B cell (primary cell): ENCODE measurements at regions not wholly inside any gene's neighbourhood (a gene's known extent, or its start where the extent isn't known, plus 50 kb on each side); places are given as distances from the start of the nearest gene placed in this dataset.

Source experiments
- ATAC-seq: fragments of 200-7000 bp; cut with Tn5 transposase; one replicate; pipeline ENCODE4 v1.10.0; 2021; ENCODE audit warnings: low read depth, mild to moderate bottlenecking, moderate number of reproducible peaks, moderate library complexity
- CTCF ChIA-PET: fragments of 350-600 bp; sonication (Branson Sonifier 250); formaldehyde crosslinking; loops from one replicate; lab custom pipeline; 2021; ENCODE audit warnings: antibody characterized with exemption, inconsistent platforms; lab: Charles Lee
- POLR2A ChIA-PET: fragments of 350-600 bp; sonication (Branson Sonifier 250); formaldehyde crosslinking; loops from one replicate; lab custom pipeline; 2021; ENCODE audit warnings: antibody characterized with exemption; lab: Charles Lee
- DNase-seq: peaks from one replicate; pipeline ENCODE4 v3.0.0; 2013
- H2AFZ ChIP-seq: 2 replicates; pipeline ENCODE4 v1.6.1; 2012; ENCODE audit warnings: mild to moderate bottlenecking, low read depth, low read length; ENCODE audit not compliant: insufficient read depth, poor library complexity, severe bottlenecking
- H3K27ac ChIP-seq, 2 donors: 1 replicate in 1 of 2; 2 replicates in 1 of 2; pipeline ENCODE4 v1.5.1; 2012 to 2013; ENCODE audit warnings: low read length in 2 of 2, mild to moderate bottlenecking in 2 of 2, moderate library complexity in 1 of 2
- H3K27me3 ChIP-seq, 4 experiments: fragments of 200-600 bp in 1 of 4; sonication (generic) in 1 of 4; replicated peaks in 1 of 4; 1 replicate in 2 of 4; 2 replicates in 2 of 4; pipeline versions ENCODE4 v1.6.1 to v1.7.0; 2013 to 2016; ENCODE audit warnings: low read length in 3 of 4, mild to moderate bottlenecking in 2 of 4, mixed read lengths in 1 of 4, moderate library complexity in 1 of 4; ENCODE audit not compliant: insufficient read depth in 4 of 4, control insufficient read depth in 3 of 4; ENCODE audit errors: control extremely low read depth in 1 of 4
- H3K36me3 ChIP-seq, 2 experiments: replicated peaks in 1 of 2; 1 replicate in 1 of 2; 2 replicates in 1 of 2; pipeline versions ENCODE4 v1.6.1 to v1.7.1; 2013; ENCODE audit warnings: low read length in 1 of 2; ENCODE audit not compliant: insufficient read depth in 2 of 2, control insufficient read depth in 1 of 2; ENCODE audit errors: control extremely low read depth in 1 of 2, extremely low read depth in 1 of 2
- H3K4me1 ChIP-seq, 2 donors: fragments of 200-600 bp in 1 of 2; sonication (generic) in 1 of 2; 1 replicate in 1 of 2; 2 replicates in 1 of 2; pipeline versions ENCODE4 v1.5.1 to v1.6.1; 2013 to 2017; ENCODE audit warnings: low read length in 2 of 2; ENCODE audit not compliant: control insufficient read depth in 2 of 2, insufficient read depth in 2 of 2
- H3K4me2 ChIP-seq: replicated peaks from 2 replicates; pipeline ENCODE3; 2012; ENCODE audit warnings: mild to moderate bottlenecking, low read depth, low read length; ENCODE audit not compliant: poor library complexity, severe bottlenecking
- H3K4me3 ChIP-seq, 5 experiments: fragments of 200-600 bp in 1 of 5; sonication (generic) in 1 of 5; 1 replicate in 3 of 5; 2 replicates in 2 of 5; pipeline versions ENCODE4 v1.5.1 to v1.7.0; 2011 to 2016; ENCODE audit warnings: low read length in 4 of 5, mild to moderate bottlenecking in 4 of 5, low read depth in 2 of 5, control low read depth in 1 of 5, moderate library complexity in 1 of 5; ENCODE audit not compliant: insufficient read depth in 1 of 5; ENCODE audit errors: control extremely low read depth in 1 of 5, extremely low read depth in 1 of 5
- H3K79me2 ChIP-seq: fragments of 200-600 bp; sonication (generic); one replicate; pipeline ENCODE4 v1.6.0; 2016; ENCODE audit warnings: low read length; ENCODE audit not compliant: control insufficient read depth, insufficient read depth
- H3K9ac ChIP-seq: fragments of 200-600 bp; sonication (generic); 2 replicates; pipeline ENCODE4 v1.6.1; 2017; ENCODE audit warnings: mild to moderate bottlenecking, low read length, moderate library complexity
- H3K9me3 ChIP-seq, 3 donors: one replicate each; pipeline versions ENCODE4 v1.6.1 to v1.7.1; 2013; ENCODE audit warnings: low read length in 2 of 3; ENCODE audit not compliant: control insufficient read depth in 2 of 3, insufficient read depth in 1 of 3; ENCODE audit errors: control extremely low read depth in 1 of 3
- H4K20me1 ChIP-seq: 2 replicates; pipeline ENCODE4 v1.6.0; 2012; ENCODE audit warnings: mild to moderate bottlenecking, low read length; ENCODE audit not compliant: insufficient read depth, control insufficient read depth, poor library complexity, severe bottlenecking
- H3K27ac Mint-ChIP-seq: one replicate; pipeline ENCODE4 v1.8.0; 2021; ENCODE audit warnings: mixed read lengths
- H3K27me3 Mint-ChIP-seq: one replicate; pipeline ENCODE4 v1.8.0; 2021; ENCODE audit warnings: mixed read lengths
- H3K4me1 Mint-ChIP-seq: one replicate; pipeline ENCODE4 v1.8.0; 2021; ENCODE audit warnings: mixed read lengths
- H3K4me3 Mint-ChIP-seq: one replicate; pipeline ENCODE4 v1.8.0; 2021; ENCODE audit warnings: mixed read lengths
- H3K9me3 Mint-ChIP-seq: one replicate; pipeline ENCODE4 v1.8.0; 2022; ENCODE audit warnings: mixed read lengths; ENCODE audit not compliant: insufficient read depth
- CTCF ChIP-seq: fragments of 200-600 bp; IDR thresholded peaks from one replicate; pipeline ENCODE4 v1.8.0; 2022; ENCODE audit warnings: antibody characterized with exemption, mild to moderate bottlenecking
- EZH2 ChIP-seq: IDR thresholded peaks from 2 replicates; pipeline ENCODE4 v1.6.1; 2012; ENCODE audit warnings: borderline replicate concordance, low read depth, mild to moderate bottlenecking, moderate library complexity, low read length; ENCODE audit not compliant: insufficient read depth, poor library complexity, severe bottlenecking
- WGBS: methylation state at CpG from one replicate; pipeline ENCODE4 v1.1.5; 2013; ENCODE audit warnings: missing lambda C conversion rate; ENCODE audit not compliant: insufficient coverage; 5-methylcytosine and 5-hydroxymethylcytosine counted together
- intact Hi-C: fragments of 100-400 bp; cut with micrococcal nuclease; formaldehyde crosslinking; loops from one replicate; pipeline ENCODE4 v1.10.0; 2022

GRCh38 chr3:118057086-118057485, 977.6 kb downstream of the IGSF11 start:
- Histone ChIP-seq H3K36me3 (no peaks in the 10 kb centered on the region), H3K4me1 (no peaks in the 10 kb centered on the region), H3K9me3 (no peaks in the 10 kb centered on the region), H2AFZ (no peak overlapping the region), H3K4me2 (no peak overlapping the region), H4K20me1 (no peaks in the 10 kb centered on the region), H3K4me3 (no peak overlapping the region), H3K9ac (no peak overlapping the region), H3K79me2 (no peaks in the 10 kb centered on the region), H3K27me3 (no peaks in the 10 kb centered on the region), H3K27ac (no peak overlapping the region)
- H3K4me1 Mint-ChIP-seq, result no peaks in the 10 kb centered on the region
- intact Hi-C loops, result no loop called here
- ChIA-PET POLR2A (no interaction called here), CTCF (no interaction called here)
- H3K9me3 Mint-ChIP-seq, result peaks cover 3% of the 10 kb centered on the region
- no peak for DNase-seq
- WGBS, result 80% methylated on average over 1 of the region's 1 CpG
- no peak overlapping the region for H3K4me3 Mint-ChIP-seq
- no peak for ATAC-seq
- H3K27ac Mint-ChIP-seq, result no peak overlapping the region
- no peaks in the 10 kb centered on the region for H3K27me3 Mint-ChIP-seq
- TF ChIP-seq EZH2 (no peak), CTCF (no peak)

- Histone ChIP-seq H3K9ac (no peak overlapping the region), H3K4me1 (no peaks in the 10 kb centered on the region), H3K9me3 (no peaks in the 10 kb centered on the region), H3K4me3 (no peak overlapping the region), H3K27ac (no peak overlapping the region), H3K79me2 (no peaks in the 10 kb centered on the region), H4K20me1 (no peaks in the 10 kb centered on the region), H3K36me3 (no peaks in the 10 kb centered on the region), H2AFZ (no peak overlapping the region), H3K27me3 (no peaks in the 10 kb centered on the region), H3K4me2 (no peak overlapping the region)
- TF ChIP-seq EZH2, result no peak
- no peak for TF ChIP-seq CTCF
- peaks cover 3% of the 10 kb centered on the region for H3K9me3 Mint-ChIP-seq
- no peaks in the 10 kb centered on the region for H3K27me3 Mint-ChIP-seq
- POLR2A ChIA-PET, result no interaction called here
- no peaks in the 10 kb centered on the region for H3K4me1 Mint-ChIP-seq
- ATAC-seq (no peak), DNase-seq (no peak)
- H3K4me3 Mint-ChIP-seq, result no peak overlapping the region
- CTCF ChIA-PET, result no interaction called here
- H3K27ac Mint-ChIP-seq, result no peak overlapping the region
- intact Hi-C loops, result no loop called here
Observed at GRCh38 chr3:118059096-118059495, 975.5 kb downstream of the IGSF11 start.
